ENCODE measurements at regions not wholly inside any gene's neighbourhood (a gene's known extent, or its start where the extent isn't known, plus 50 kb on each side); places are given as distances from the start of the nearest gene placed in this dataset.

- TF ChIP-seq POLR2AphosphoS5 (IDR thresholded peaks at IDR 0.05; ENCODE audit: borderline replicate concordance, low read depth, low read length): no peak
- TF ChIP-seq EZH2 (IDR thresholded peaks at IDR 0.05): no peak
Observed at GRCh38 chr7:155236386-155236785, 61.3 kb upstream of the INSIG1 start.

Measured in SK-N-MC (cell line).